Right atrium auricular region (tissue), 2 donors: ENCODE measurements at regions not wholly inside any gene's neighbourhood (a gene's known extent, or its start where the extent isn't known, plus 50 kb on each side); places are given as distances from the start of the nearest gene placed in this dataset.

Experiments
- DNase-seq: peaks from one replicate; pipeline ENCODE4 v3.0.0-alpha.2; 2019; ENCODE audit warnings: low spot score
- H3K27ac ChIP-seq, 2 donors: fragments of 200-600 bp; sonication (generic); 1 replicate in 1 of 2; 2 replicates in 1 of 2; pipeline ENCODE4 v1.5.1; 2016 to 2019
- H3K27me3 ChIP-seq, 2 donors: fragments of 200-600 bp; sonication (generic); one replicate each; pipeline versions ENCODE4 v1.5.1 to v1.6.0; 2017 to 2019
- H3K36me3 ChIP-seq: fragments of 200-600 bp; sonication (generic); one replicate; pipeline ENCODE4 v1.5.1; 2016
- H3K4me1 ChIP-seq, 2 donors: fragments of 200-600 bp; sonication (generic); one replicate each; pipeline versions ENCODE4 v1.5.1 to v1.6.0; 2017 to 2019
- H3K4me3 ChIP-seq, 2 donors: fragments of 200-600 bp; sonication (generic); 1 replicate in 1 of 2; 2 replicates in 1 of 2; pipeline ENCODE4 v1.5.1; 2017 to 2019; ENCODE audit warnings: mild to moderate bottlenecking in 1 of 2, moderate library complexity in 1 of 2
- H3K9me3 ChIP-seq, 2 donors: fragments of 200-600 bp; sonication (generic); one replicate each; pipeline ENCODE4 v1.5.1; 2019
- CTCF ChIP-seq, 2 donors: fragments of 200-600 bp; sonication (generic); IDR thresholded peaks; one replicate each; pipeline ENCODE4 v1.5.1; 2019; ENCODE audit warnings: antibody characterized with exemption in 2 of 2

DNA sequence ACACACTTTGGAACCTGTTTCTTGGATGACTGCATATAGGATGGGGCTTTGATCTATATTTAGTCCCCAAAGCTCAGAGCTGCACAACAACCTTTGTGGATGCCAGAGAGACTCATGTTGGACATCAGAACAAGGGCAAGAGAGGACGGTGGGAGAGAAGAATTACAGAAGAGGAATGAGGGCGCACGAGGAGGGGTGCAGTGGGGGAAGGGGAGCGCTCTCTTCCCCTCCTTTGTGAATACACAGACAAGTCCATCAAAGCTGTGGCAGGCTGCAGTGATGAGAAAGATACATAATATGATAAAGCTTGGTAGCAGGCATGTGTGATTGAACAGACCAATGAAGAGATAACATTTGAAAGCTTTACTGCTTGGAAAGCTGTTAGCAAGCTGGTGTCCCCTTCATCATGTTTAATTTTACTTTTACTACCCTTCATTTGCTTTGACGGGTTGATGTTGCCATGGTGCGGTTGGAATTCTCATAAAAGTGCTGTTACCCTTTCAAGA, 857.8 kb downstream of the KCNMA1 start:
- TF ChIP-seq CTCF (IDR thresholded peaks at IDR 0.05), result no peak
- Histone ChIP-seq H3K27me3 (no peaks in the 10 kb centered on the region), H3K36me3 (no peaks in the 10 kb centered on the region), H3K4me1 (peaks cover 0 to 20% of the 10 kb centered on the region in 2 donors), H3K27ac (no peak overlapping the region), H3K4me3 (no peak overlapping the region), H3K9me3 (no peaks in the 10 kb centered on the region)
- no peak for DNase-seq

- no peak for DNase-seq
- TF ChIP-seq CTCF (IDR thresholded peaks at IDR 0.05), result no peak
- Histone ChIP-seq H3K27me3 (no peaks in the 10 kb centered on the region), H3K9me3 (peaks cover 0 to 2% of the 10 kb centered on the region in 2 donors), H3K27ac (no peak overlapping the region), H3K4me3 (no peak overlapping the region), H3K4me1 (peaks cover 0 to 20% of the 10 kb centered on the region in 2 donors), H3K36me3 (no peaks in the 10 kb centered on the region)
These were observed 858.5 kb downstream of the KCNMA1 start for GRCh38 chr10:76778914-76779795.

GRCh38 chr10:76774987-76775603, 862.5 kb downstream of the KCNMA1 start:
- H3K4me3 ChIP-seq, result no peak overlapping the region
- peak; percentile 64 for DNase-seq
- H3K9me3 ChIP-seq, result peaks cover 0 to 7% of the 10 kb centered on the region in 2 donors
- TF ChIP-seq CTCF (IDR thresholded peaks at IDR 0.05), result no peak
- H3K4me1 ChIP-seq, result peaks cover 0 to 20% of the 10 kb centered on the region in 2 donors
- no peaks in the 10 kb centered on the region for H3K36me3 ChIP-seq
- peak overlapping the region; percentile 67 to 83 for H3K27ac ChIP-seq
- no peaks in the 10 kb centered on the region for H3K27me3 ChIP-seq

DNA sequence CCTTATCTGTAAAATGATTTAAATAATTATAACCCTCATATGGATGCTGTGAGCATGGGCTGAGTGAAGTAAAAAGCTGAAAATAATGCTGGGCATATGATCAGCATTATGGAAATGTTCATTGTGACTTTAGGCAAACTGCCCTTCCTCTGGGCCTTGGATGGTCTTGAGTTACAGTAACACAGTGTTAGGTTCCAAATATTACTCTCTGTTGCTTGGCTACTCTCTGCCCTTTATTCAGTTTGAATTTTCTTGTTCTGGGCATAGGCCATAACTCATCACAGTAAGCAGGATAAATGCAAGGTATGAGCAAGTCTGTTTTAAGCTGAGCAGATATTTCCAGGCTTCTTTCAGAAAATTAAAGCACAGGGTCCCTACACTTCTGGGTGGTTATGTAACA, 868.0 kb downstream of the KCNMA1 start:
- no peak overlapping the region for H3K27ac ChIP-seq
- H3K4me3 ChIP-seq, result no peak overlapping the region
- TF ChIP-seq CTCF (IDR thresholded peaks at IDR 0.05), result no peak
- DNase-seq, result no peak
- H3K4me1 ChIP-seq, result no peaks in the 10 kb centered on the region
- peaks cover 0 to 7% of the 10 kb centered on the region in 2 donors for H3K9me3 ChIP-seq
- no peaks in the 10 kb centered on the region for H3K27me3 ChIP-seq
- no peaks in the 10 kb centered on the region for H3K36me3 ChIP-seq

DNA sequence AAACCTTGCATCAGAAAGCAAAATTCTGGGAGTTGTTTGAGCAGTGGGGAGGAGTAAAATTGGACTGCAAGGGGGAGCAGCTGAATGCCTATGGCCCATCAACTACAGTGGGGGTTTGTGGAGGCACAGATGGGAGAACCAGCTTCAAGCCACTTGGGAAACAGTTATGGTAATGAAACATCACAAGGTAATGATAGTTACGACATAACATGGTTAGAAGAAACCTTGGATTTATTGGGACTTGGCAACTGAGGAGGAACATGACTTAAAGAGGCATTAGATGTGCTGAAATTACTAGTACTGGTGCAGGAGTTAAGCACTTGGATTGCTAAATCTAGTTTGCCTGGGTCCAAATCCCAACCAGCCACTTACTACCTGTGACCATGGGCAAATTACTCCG, 868.4 kb downstream of the KCNMA1 start:
- peaks cover 0 to 6% of the 10 kb centered on the region in 2 donors for H3K9me3 ChIP-seq
- no peak for TF ChIP-seq CTCF (IDR thresholded peaks at IDR 0.05)
- H3K27ac ChIP-seq, result no peak overlapping the region

More for the DNA sequence above, 868.4 kb downstream of the KCNMA1 start:
- Histone ChIP-seq H3K4me3 (no peak overlapping the region), H3K27me3 (no peaks in the 10 kb centered on the region), H3K4me1 (no peaks in the 10 kb centered on the region), H3K36me3 (no peaks in the 10 kb centered on the region)
- DNase-seq, result no peak
